HG02938 (cell line): ENCODE measurements at regions not wholly inside any gene's neighbourhood (a gene's known extent, or its start where the extent isn't known, plus 50 kb on each side); places are given as distances from the start of the nearest gene placed in this dataset.
"Not testable (repeated sequence)": the region's sequence is repeated elsewhere in the genome, so short reads cannot be mapped to it uniquely, and the experiment has no call there.

Experiments
- ATAC-seq: cut with Tn5 transposase; IDR thresholded peaks from one replicate; pipeline ENCODE4 v1.9.1; 2021; ENCODE audit warnings: mild to moderate bottlenecking, moderate library complexity; ENCODE audit not compliant: unreplicated experiment

- not testable (repeated sequence) for ATAC-seq
Measured at GRCh38 chr15:20473465-20473864, 68.1 kb downstream of the GOLGA6L6 start.

GRCh38 chr15:20472983-20473382, 68.6 kb downstream of the GOLGA6L6 start:
- ATAC-seq: not testable (repeated sequence)

- not testable (repeated sequence) for ATAC-seq
Measured at GRCh38 chr15:20470810-20471209, 70.8 kb downstream of the GOLGA6L6 start.

GRCh38 chr15:20441138-20441537, 100.5 kb downstream of the GOLGA6L6 start:
- not testable (repeated sequence) for ATAC-seq

- ATAC-seq: not testable (repeated sequence)
Measured at GRCh38 chr15:20440390-20440789, 101.2 kb downstream of the GOLGA6L6 start.

GRCh38 chr15:20439111-20439510, 102.5 kb downstream of the GOLGA6L6 start:
- not testable (repeated sequence) for ATAC-seq

- not testable (repeated sequence) for ATAC-seq
Measured at GRCh38 chr15:20438255-20438654, 103.3 kb downstream of the GOLGA6L6 start.

- not testable (repeated sequence) for ATAC-seq
Measured at GRCh38 chr15:20433468-20433867, 108.1 kb downstream of the GOLGA6L6 start.

GRCh38 chr15:20430495-20430894, 111.1 kb downstream of the GOLGA6L6 start:
- not testable (repeated sequence) for ATAC-seq

GRCh38 chr15:20420710-20421109, 120.9 kb downstream of the GOLGA6L6 start:
- not testable (repeated sequence) for ATAC-seq

- ATAC-seq: not testable (repeated sequence)
Measured at GRCh38 chr15:20416618-20417017, 125.0 kb downstream of the GOLGA6L6 start.

- not testable (repeated sequence) for ATAC-seq
Measured at GRCh38 chr15:20409667-20410198, 131.9 kb downstream of the GOLGA6L6 start.

GRCh38 chr15:20409247-20409646, 132.4 kb downstream of the GOLGA6L6 start:
- ATAC-seq: no peak

- ATAC-seq: no peak
Measured at GRCh38 chr15:20407553-20407952, 134.0 kb downstream of the GOLGA6L6 start.

- not testable (repeated sequence) for ATAC-seq
Measured at GRCh38 chr15:20404571-20404970, 137.0 kb downstream of the GOLGA6L6 start.

- not testable (repeated sequence) for ATAC-seq
Measured at GRCh38 chr15:20402586-20402985, 139.0 kb downstream of the GOLGA6L6 start.

- not testable (repeated sequence) for ATAC-seq
Measured at GRCh38 chr15:20401058-20401457, 140.5 kb downstream of the GOLGA6L6 start.

- not testable (repeated sequence) for ATAC-seq
Measured at GRCh38 chr15:20398680-20399079, 142.9 kb downstream of the GOLGA6L6 start.

GRCh38 chr15:20388161-20388560, 153.4 kb downstream of the GOLGA6L6 start:
- ATAC-seq: not testable (repeated sequence)

- no peak for ATAC-seq
Measured at GRCh38 chr15:20386198-20386597, 155.4 kb downstream of the GOLGA6L6 start.

- not testable (repeated sequence) for ATAC-seq
Measured at GRCh38 chr15:20380199-20380598, 161.4 kb downstream of the GOLGA6L6 start.

- ATAC-seq: no peak
Measured at GRCh38 chr15:20376872-20377271, 164.7 kb downstream of the GOLGA6L6 start.

- not testable (repeated sequence) for ATAC-seq
Measured at GRCh38 chr15:20372416-20372815, 169.2 kb downstream of the GOLGA6L6 start.
